WERI-Rb-1 (cell line): ENCODE measurements at regions not wholly inside any gene's neighbourhood (a gene's known extent, or its start where the extent isn't known, plus 50 kb on each side); places are given as distances from the start of the nearest gene placed in this dataset.

ENCODE experiments used
- DNase-seq: peaks from one replicate; pipeline ENCODE4 v3.0.0-alpha.2; 2020
- H3K27ac ChIP-seq: fragments of 250-450 bp; sonication (Bioruptor Pico); 2 replicates; pipeline ENCODE4 v1.5.1; 2020; ENCODE audit warnings: mild to moderate bottlenecking, moderate library complexity
- H3K27me3 ChIP-seq: fragments of 250-450 bp; sonication (Bioruptor Pico); 2 replicates; pipeline ENCODE4 v1.5.1; 2021; ENCODE audit warnings: mild to moderate bottlenecking, low read depth, moderate library complexity; ENCODE audit not compliant: insufficient read depth, severe bottlenecking
- H3K36me3 ChIP-seq: fragments of 250-450 bp; sonication (Bioruptor Pico); 2 replicates; pipeline ENCODE4 v1.5.1; 2020; ENCODE audit warnings: mild to moderate bottlenecking, moderate library complexity
- H3K4me3 ChIP-seq: 2 replicates; pipeline ENCODE4 v1.5.1; 2011; ENCODE audit warnings: low read depth, mild to moderate bottlenecking, control low read depth, low read length
- H3K9me3 ChIP-seq: fragments of 250-450 bp; sonication (Bioruptor Pico); 2 replicates; pipeline ENCODE4 v1.5.1; 2021; ENCODE audit warnings: mild to moderate bottlenecking, moderate library complexity; ENCODE audit not compliant: severe bottlenecking
- CTCF ChIP-seq: IDR thresholded peaks from 2 replicates; pipeline ENCODE4 v1.5.1; 2011; ENCODE audit warnings: low read depth, mild to moderate bottlenecking, control low read depth, inconsistent platforms, low read length

- Histone ChIP-seq H3K36me3 (no peaks in the 10 kb centered on the region), H3K27me3 (no peaks in the 10 kb centered on the region), H3K27ac (no peak overlapping the region), H3K9me3 (no peaks in the 10 kb centered on the region), H3K4me3 (no peak overlapping the region)
- no peak for TF ChIP-seq CTCF
- DNase-seq: peak; percentile 40
Measured at GRCh38 chr21:33121715-33122475, 52.0 kb downstream of the OLIG1 start.

- no peak for TF ChIP-seq CTCF
- H3K36me3 ChIP-seq: no peaks in the 10 kb centered on the region
- H3K27ac ChIP-seq: no peak overlapping the region
- no peaks in the 10 kb centered on the region for H3K9me3 ChIP-seq
- no peaks in the 10 kb centered on the region for H3K27me3 ChIP-seq
- H3K4me3 ChIP-seq: no peak overlapping the region
- DNase-seq: no peak
Measured at GRCh38 chr21:33122507-33122906, 52.6 kb downstream of the OLIG1 start.

GRCh38 chr21:33123374-33124123 lies 53.6 kb downstream of the OLIG1 start:
- H3K27ac ChIP-seq: no peak overlapping the region
- H3K36me3 ChIP-seq: no peaks in the 10 kb centered on the region
- TF ChIP-seq CTCF: no peak
- DNase-seq: no peak
- no peak overlapping the region for H3K4me3 ChIP-seq
- no peaks in the 10 kb centered on the region for H3K9me3 ChIP-seq
- no peaks in the 10 kb centered on the region for H3K27me3 ChIP-seq

- no peak overlapping the region for H3K27ac ChIP-seq
- H3K27me3 ChIP-seq: no peaks in the 10 kb centered on the region
Measured at GRCh38 chr21:33124889-33125288, 54.9 kb downstream of the OLIG1 start.

DNA sequence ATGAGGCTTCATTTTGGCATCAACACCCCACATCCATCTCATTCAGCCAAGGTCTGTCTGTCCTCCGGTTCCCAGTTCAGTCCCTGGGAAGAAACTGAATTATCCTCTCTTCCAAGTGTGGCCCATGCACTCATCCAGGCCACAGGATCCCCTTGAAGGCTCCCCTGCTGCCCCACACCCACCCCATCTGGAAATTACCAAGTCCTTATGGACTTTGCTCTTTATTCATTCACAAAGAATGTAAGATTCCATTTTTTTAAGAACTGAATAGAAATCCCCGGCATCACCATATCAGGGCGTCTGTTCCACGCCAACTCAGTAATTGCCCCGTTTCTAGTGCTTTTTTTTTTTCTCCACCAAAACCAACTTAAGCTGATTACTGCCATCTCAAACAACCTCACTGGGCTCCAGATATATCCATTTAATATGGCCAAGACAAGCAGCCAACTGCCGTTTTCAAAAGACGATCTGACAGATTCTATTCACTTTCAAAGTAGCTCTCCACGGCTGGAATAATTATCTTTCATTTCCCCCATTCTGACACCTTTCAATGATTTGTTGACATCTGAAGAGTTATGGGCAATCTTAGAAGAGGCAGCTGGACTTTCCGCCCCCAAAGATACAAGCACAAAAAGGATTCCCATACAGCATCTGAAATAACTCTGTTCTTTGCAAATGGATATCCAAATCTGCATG lies 55.9 kb downstream of the OLIG1 start:
- no peak overlapping the region for H3K4me3 ChIP-seq

More at GRCh38 chr21:33124889-33125288, 54.9 kb downstream of the OLIG1 start:
- no peak for DNase-seq
- TF ChIP-seq CTCF: no peak
- Histone ChIP-seq H3K9me3 (no peaks in the 10 kb centered on the region), H3K36me3 (no peaks in the 10 kb centered on the region), H3K4me3 (no peak overlapping the region)

More for the DNA sequence above, 55.9 kb downstream of the OLIG1 start:
- DNase-seq: no peak
- TF ChIP-seq CTCF: no peak
- Histone ChIP-seq H3K27ac (no peak overlapping the region), H3K36me3 (no peaks in the 10 kb centered on the region), H3K9me3 (no peaks in the 10 kb centered on the region), H3K27me3 (no peaks in the 10 kb centered on the region)
